GM21737 (cell line): ENCODE measurements at regions not wholly inside any gene's neighbourhood (a gene's known extent, or its start where the extent isn't known, plus 50 kb on each side); places are given as distances from the start of the nearest gene placed in this dataset.

Source experiments
- ATAC-seq: cut with Tn5 transposase; IDR thresholded peaks from one replicate; pipeline ENCODE4 v1.9.1; 2021; ENCODE audit warnings: mild to moderate bottlenecking, moderate library complexity; ENCODE audit not compliant: unreplicated experiment

GRCh38 chr10:1869861-1870260 lies 132.5 kb upstream of the ADARB2 start:
- no peak for ATAC-seq

GRCh38 chr10:1860351-1860750 lies 123.0 kb upstream of the ADARB2 start:
- no peak for ATAC-seq

GRCh38 chr10:1858547-1858946 lies 121.2 kb upstream of the ADARB2 start:
- no peak for ATAC-seq

- no peak for ATAC-seq
Measured at GRCh38 chr10:1858048-1858447, 120.7 kb upstream of the ADARB2 start.

- ATAC-seq = no peak
Measured at GRCh38 chr10:1855911-1856310, 118.6 kb upstream of the ADARB2 start.

- ATAC-seq = no peak
Measured at GRCh38 chr10:1854271-1854670, 116.9 kb upstream of the ADARB2 start.

- no peak for ATAC-seq
Measured at GRCh38 chr10:1853801-1854200, 116.5 kb upstream of the ADARB2 start.

- no peak for ATAC-seq
Measured at GRCh38 chr10:1852841-1853240, 115.5 kb upstream of the ADARB2 start.

GRCh38 chr10:1851762-1852161 lies 114.4 kb upstream of the ADARB2 start:
- ATAC-seq = no peak

- ATAC-seq = no peak
Measured at GRCh38 chr10:1850971-1851527, 113.7 kb upstream of the ADARB2 start.

GRCh38 chr10:1847361-1847760 lies 110.0 kb upstream of the ADARB2 start:
- ATAC-seq = no peak

- ATAC-seq = no peak
Measured at GRCh38 chr10:1846032-1846431, 108.7 kb upstream of the ADARB2 start.

GRCh38 chr10:1841759-1842158 lies 104.4 kb upstream of the ADARB2 start:
- ATAC-seq = no peak

GRCh38 chr10:1829712-1830111 lies 92.4 kb upstream of the ADARB2 start:
- no peak for ATAC-seq

GRCh38 chr10:1824928-1825327 lies 87.6 kb upstream of the ADARB2 start:
- no peak for ATAC-seq

GRCh38 chr10:1814556-1814955 lies 77.2 kb upstream of the ADARB2 start:
- ATAC-seq = no peak

GRCh38 chr10:1809139-1809741 lies 71.9 kb upstream of the ADARB2 start:
- ATAC-seq = no peak

- ATAC-seq = no peak
Measured at GRCh38 chr10:1807924-1808323, 70.6 kb upstream of the ADARB2 start.

- ATAC-seq = no peak
Measured at GRCh38 chr10:1807196-1807595, 69.9 kb upstream of the ADARB2 start.

- ATAC-seq = no peak
Measured at GRCh38 chr10:1802413-1802812, 65.1 kb upstream of the ADARB2 start.

GRCh38 chr10:1788401-1788800 lies 51.1 kb upstream of the ADARB2 start:
- no peak for ATAC-seq
